Panc1 (cell line): ENCODE measurements at regions not wholly inside any gene's neighbourhood (a gene's known extent, or its start where the extent isn't known, plus 50 kb on each side); places are given as distances from the start of the nearest gene placed in this dataset.
"Not testable (repeated sequence)": the region's sequence is repeated elsewhere in the genome, so short reads cannot be mapped to it uniquely, and the experiment has no call there.

ENCODE experiments used
- ATAC-seq: fragments of 200-7000 bp; cut with Tn5 transposase; 2 replicates; pipeline ENCODE4 v1.9.1; 2020; ENCODE audit warnings: mild to moderate bottlenecking, moderate library complexity
- BruUV-seq: library from RNA; stranded (reverse); fragments of 400-500 nt; replicated peaks from 2 replicates; lab custom pipeline; 2021; lab: Mats Ljungman, UMichigan
- CTCF ChIA-PET: fragments of 300-600 bp; sonication (Branson Sonifier 250); formaldehyde crosslinking; loops from one replicate; lab custom pipeline; 2022; ENCODE audit warnings: antibody characterized with exemption; lab: Charles Lee
- POLR2A ChIA-PET: fragments of 300-600 bp; sonication (Branson Sonifier 250); formaldehyde crosslinking; loops from one replicate; lab custom pipeline; 2022; ENCODE audit warnings: antibody characterized with exemption; lab: Charles Lee
- DNase-seq: peaks from one replicate; pipeline ENCODE4 v3.0.0-alpha.2; 2010; ENCODE audit warnings: low read depth, low spot score
- H3K27ac ChIP-seq: 2 replicates; pipeline ENCODE4 v1.5.1; 2011; ENCODE audit warnings: mild to moderate bottlenecking, low read length, inconsistent platforms
- H3K27me3 ChIP-seq: fragments of 200-500 bp; sonication (Bioruptor generic); 2 replicates; pipeline ENCODE4 v1.6.0; 2014; ENCODE audit warnings: low read length, inconsistent platforms; ENCODE audit not compliant: control insufficient read depth, insufficient read depth
- H3K36me3 ChIP-seq: fragments of 200-500 bp; sonication (Bioruptor generic); 2 replicates; pipeline ENCODE4 v1.5.1; 2014; ENCODE audit warnings: inconsistent platforms, mild to moderate bottlenecking, low read length, moderate library complexity; ENCODE audit not compliant: control insufficient read depth, insufficient read depth
- H3K4me1 ChIP-seq: 2 replicates; pipeline ENCODE4 v1.5.1; 2011; ENCODE audit warnings: inconsistent platforms, mild to moderate bottlenecking, low read length, moderate library complexity; ENCODE audit not compliant: control insufficient read depth, insufficient read depth
- H3K4me3 ChIP-seq, 2 experiments: 2 replicates each; pipeline ENCODE4 v1.5.1; 2011 to 2012; ENCODE audit warnings: low read depth in 2 of 2, low read length in 2 of 2, mild to moderate bottlenecking in 2 of 2, inconsistent platforms in 1 of 2, moderate library complexity in 1 of 2
- H3K9me3 ChIP-seq: fragments of 200-500 bp; sonication (Bioruptor generic); 2 replicates; pipeline ENCODE4 v1.5.1; 2014; ENCODE audit warnings: low read depth, mild to moderate bottlenecking, inconsistent platforms, low read length, moderate library complexity; ENCODE audit not compliant: control insufficient read depth, insufficient read depth
- POLR2AphosphoS5 ChIP-seq: IDR thresholded peaks from 2 replicates; pipeline ENCODE4 v1.6.1; 2012; ENCODE audit warnings: mild to moderate bottlenecking, low read depth, low read length, moderate library complexity
- SIN3A ChIP-seq: IDR thresholded peaks from 2 replicates; pipeline ENCODE4 v1.6.1; 2012; ENCODE audit warnings: low read depth, mild to moderate bottlenecking, low read length, moderate library complexity, borderline replicate concordance; ENCODE audit not compliant: insufficient read depth
- TCF7L2 ChIP-seq: IDR thresholded peaks from 2 replicates; pipeline ENCODE4 v1.6.1; 2011; ENCODE audit warnings: mild to moderate bottlenecking, low read depth, low read length, inconsistent platforms
- in situ Hi-C: cut with HindIII; loops from 2 replicates; pipeline ENCODE4 v1.10.0; 2016; ENCODE audit warnings: low sequenced_read_pairs, low pct_unique_long_range_greater_than_20kb
- intact Hi-C: fragments of 100-400 bp; cut with micrococcal nuclease; formaldehyde crosslinking; loops from one replicate; pipeline ENCODE4 v1.10.0; 2022; ENCODE audit not compliant: unreplicated experiment
- TF ChIP-seq, protein P1 (sequence below): fragments of 450-650 bp; IDR thresholded peaks from 2 replicates; pipeline ENCODE4 v1.5.1; 2017; ENCODE audit warnings: mild to moderate bottlenecking
- TF ChIP-seq, protein P2 (sequence below), 2 experiments: IDR thresholded peaks; 2 replicates each; pipeline ENCODE4 v1.6.1; 2011 to 2012; ENCODE audit warnings: low read depth in 2 of 2, control low read depth in 1 of 2, low read length in 1 of 2, mild to moderate bottlenecking in 1 of 2, moderate library complexity in 1 of 2; ENCODE audit not compliant: insufficient read depth in 1 of 2

DNA sequence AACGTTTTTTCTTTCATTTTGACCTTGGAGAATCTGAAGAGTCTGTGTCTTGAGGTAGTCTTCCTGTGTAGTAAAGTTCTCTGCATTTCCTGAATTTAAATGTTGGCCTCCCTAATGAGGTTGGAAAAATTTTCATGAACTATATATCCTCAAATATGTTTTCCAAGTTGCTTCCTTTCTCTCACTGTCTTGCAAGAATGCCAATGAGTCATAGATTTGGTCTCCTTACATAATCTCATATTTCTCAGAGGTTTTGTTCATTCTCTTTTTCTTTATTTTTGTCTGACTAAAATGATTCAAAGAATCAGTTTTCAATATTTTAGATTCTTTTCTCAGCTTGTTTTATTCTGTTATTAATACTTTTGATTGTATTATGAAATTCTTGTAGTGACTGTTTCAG, 87.6 kb downstream of the DRAM2 start:
- H3K4me1 ChIP-seq: no peaks in the 10 kb centered on the region
- H3K27me3 ChIP-seq: no peaks in the 10 kb centered on the region
- in situ Hi-C loops (no loop called here), intact Hi-C loops (no loop called here)
- BruUV-seq: no TSS peak
- ATAC-seq: no peak
- TF ChIP-seq, protein P1, sequence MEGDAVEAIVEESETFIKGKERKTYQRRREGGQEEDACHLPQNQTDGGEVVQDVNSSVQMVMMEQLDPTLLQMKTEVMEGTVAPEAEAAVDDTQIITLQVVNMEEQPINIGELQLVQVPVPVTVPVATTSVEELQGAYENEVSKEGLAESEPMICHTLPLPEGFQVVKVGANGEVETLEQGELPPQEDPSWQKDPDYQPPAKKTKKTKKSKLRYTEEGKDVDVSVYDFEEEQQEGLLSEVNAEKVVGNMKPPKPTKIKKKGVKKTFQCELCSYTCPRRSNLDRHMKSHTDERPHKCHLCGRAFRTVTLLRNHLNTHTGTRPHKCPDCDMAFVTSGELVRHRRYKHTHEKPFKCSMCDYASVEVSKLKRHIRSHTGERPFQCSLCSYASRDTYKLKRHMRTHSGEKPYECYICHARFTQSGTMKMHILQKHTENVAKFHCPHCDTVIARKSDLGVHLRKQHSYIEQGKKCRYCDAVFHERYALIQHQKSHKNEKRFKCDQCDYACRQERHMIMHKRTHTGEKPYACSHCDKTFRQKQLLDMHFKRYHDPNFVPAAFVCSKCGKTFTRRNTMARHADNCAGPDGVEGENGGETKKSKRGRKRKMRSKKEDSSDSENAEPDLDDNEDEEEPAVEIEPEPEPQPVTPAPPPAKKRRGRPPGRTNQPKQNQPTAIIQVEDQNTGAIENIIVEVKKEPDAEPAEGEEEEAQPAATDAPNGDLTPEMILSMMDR: no peak
- TF ChIP-seq POLR2AphosphoS5 (no peak), TCF7L2 (no peak), SIN3A (no peak)
- TF ChIP-seq, protein P2, sequence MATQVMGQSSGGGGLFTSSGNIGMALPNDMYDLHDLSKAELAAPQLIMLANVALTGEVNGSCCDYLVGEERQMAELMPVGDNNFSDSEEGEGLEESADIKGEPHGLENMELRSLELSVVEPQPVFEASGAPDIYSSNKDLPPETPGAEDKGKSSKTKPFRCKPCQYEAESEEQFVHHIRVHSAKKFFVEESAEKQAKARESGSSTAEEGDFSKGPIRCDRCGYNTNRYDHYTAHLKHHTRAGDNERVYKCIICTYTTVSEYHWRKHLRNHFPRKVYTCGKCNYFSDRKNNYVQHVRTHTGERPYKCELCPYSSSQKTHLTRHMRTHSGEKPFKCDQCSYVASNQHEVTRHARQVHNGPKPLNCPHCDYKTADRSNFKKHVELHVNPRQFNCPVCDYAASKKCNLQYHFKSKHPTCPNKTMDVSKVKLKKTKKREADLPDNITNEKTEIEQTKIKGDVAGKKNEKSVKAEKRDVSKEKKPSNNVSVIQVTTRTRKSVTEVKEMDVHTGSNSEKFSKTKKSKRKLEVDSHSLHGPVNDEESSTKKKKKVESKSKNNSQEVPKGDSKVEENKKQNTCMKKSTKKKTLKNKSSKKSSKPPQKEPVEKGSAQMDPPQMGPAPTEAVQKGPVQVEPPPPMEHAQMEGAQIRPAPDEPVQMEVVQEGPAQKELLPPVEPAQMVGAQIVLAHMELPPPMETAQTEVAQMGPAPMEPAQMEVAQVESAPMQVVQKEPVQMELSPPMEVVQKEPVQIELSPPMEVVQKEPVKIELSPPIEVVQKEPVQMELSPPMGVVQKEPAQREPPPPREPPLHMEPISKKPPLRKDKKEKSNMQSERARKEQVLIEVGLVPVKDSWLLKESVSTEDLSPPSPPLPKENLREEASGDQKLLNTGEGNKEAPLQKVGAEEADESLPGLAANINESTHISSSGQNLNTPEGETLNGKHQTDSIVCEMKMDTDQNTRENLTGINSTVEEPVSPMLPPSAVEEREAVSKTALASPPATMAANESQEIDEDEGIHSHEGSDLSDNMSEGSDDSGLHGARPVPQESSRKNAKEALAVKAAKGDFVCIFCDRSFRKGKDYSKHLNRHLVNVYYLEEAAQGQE (IDR thresholded peaks at IDR 0.05; ENCODE audit: insufficient read depth in 1 of 2, low read depth in 2 of 2, low read length in 1 of 2): no peak
- no peaks in the 10 kb centered on the region for H3K36me3 ChIP-seq
- DNase-seq: no peak
- ChIA-PET POLR2A (no interaction called here), CTCF (no interaction called here)
- no peak overlapping the region for H3K4me3 ChIP-seq
- no peak overlapping the region for H3K27ac ChIP-seq
- no peaks in the 10 kb centered on the region for H3K9me3 ChIP-seq

DNA sequence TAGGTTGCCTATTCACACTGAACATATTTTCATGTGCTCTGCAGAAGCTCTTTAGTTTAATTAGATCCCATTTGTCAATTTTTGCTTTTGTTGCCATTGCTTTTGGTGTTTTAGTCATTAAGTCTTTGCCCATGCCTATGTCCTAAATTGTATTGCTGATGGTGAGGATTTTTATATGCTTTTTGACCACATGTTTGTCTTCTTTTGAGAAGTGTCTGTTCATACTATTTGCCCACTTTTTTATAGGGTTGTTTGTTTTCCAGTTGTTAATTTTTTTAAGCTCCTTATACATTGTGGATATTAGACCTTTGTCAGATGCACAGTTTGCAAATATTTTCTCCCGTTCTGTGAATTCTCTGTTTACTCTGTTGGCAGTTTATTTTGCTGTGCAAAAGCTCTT, 84.5 kb upstream of the LRIF1 start:
- H3K36me3 ChIP-seq, CTCF ChIA-PET, H3K4me3 ChIP-seq, BruUV-seq, in situ Hi-C loops, H3K9me3 ChIP-seq, H3K27ac ChIP-seq, H3K27me3 ChIP-seq, H3K4me1 ChIP-seq, ATAC-seq, intact Hi-C loops, POLR2A ChIA-PET, DNase-seq: not testable (repeated sequence)

DNA sequence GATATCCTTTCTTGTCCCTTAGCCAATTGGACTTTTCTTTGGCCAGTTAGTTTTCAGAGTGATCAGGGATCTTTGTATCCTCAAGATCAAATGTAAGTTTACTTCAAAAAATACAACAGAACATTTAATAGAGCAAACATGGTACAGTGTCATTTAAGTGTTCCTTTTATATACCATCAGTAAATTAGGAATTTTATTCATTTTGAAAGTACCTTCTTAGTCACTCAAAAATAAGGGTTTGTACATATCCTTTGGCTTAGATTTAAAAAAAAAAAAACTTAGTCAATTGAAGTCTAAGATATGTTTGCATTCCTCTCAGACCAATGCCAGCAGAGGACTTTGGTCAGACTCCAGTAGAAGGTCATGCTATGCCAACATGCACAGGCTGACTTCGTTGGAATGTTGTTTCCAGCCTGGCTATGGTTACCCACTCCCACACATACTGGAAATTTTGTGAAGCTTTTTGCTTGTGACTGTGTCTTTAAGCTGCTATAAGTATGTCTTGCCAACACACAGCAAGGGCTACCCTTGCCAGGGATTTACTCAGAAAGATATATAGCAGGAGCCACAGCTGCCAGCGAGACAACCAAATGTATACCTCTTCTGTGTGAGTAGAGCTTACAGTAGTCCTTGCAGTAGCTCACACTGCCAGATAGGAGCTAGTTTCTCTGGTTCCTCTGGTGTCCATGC, 81.5 kb upstream of the LRIF1 start:
- Histone ChIP-seq H3K4me1 (no peaks in the 10 kb centered on the region), H3K36me3 (no peaks in the 10 kb centered on the region), H3K9me3 (no peaks in the 10 kb centered on the region), H3K27ac (no peak overlapping the region), H3K27me3 (no peaks in the 10 kb centered on the region), H3K4me3 (no peak overlapping the region)
- in situ Hi-C loops: no loop called here
- intact Hi-C loops: no loop called here
- ATAC-seq (no peak), DNase-seq (no peak)
- TF ChIP-seq, protein P1: no peak
- no peak for TF ChIP-seq POLR2AphosphoS5
- TF ChIP-seq, protein P2 (IDR thresholded peaks at IDR 0.05; ENCODE audit: insufficient read depth in 1 of 2, low read depth in 2 of 2, low read length in 1 of 2): no peak
- TF ChIP-seq SIN3A: no peak
- no peak for TF ChIP-seq TCF7L2
- BruUV-seq: no TSS peak
- POLR2A ChIA-PET: no interaction called here
- CTCF ChIA-PET: no interaction called here
